CD4-positive, alpha-beta memory T cell (primary cell): ENCODE measurements at regions not wholly inside any gene's neighbourhood (a gene's known extent, or its start where the extent isn't known, plus 50 kb on each side); places are given as distances from the start of the nearest gene placed in this dataset.

Experiments
- CTCF ChIA-PET: fragments of 350-600 bp; sonication (Branson Sonifier 250); formaldehyde crosslinking; loops from one replicate; lab custom pipeline; 2021; ENCODE audit warnings: inconsistent platforms; ENCODE audit not compliant: partially characterized antibody; lab: Charles Lee
- POLR2A ChIA-PET: fragments of 350-600 bp; sonication (Branson Sonifier 250); formaldehyde crosslinking; loops from one replicate; lab custom pipeline; 2021; ENCODE audit not compliant: partially characterized antibody; lab: Charles Lee
- DNase-seq, 5 donors: peaks; one replicate each; pipeline versions ENCODE4 v3.0.0 to v3.0.0-alpha.2; 2020 to 2022; ENCODE audit warnings: mixed read lengths in 1 of 5
- H3K27ac ChIP-seq: one replicate; pipeline ENCODE4 v1.7.0; 2013; ENCODE audit warnings: low read depth, low read length
- H3K27me3 ChIP-seq: 2 replicates; pipeline ENCODE4 v1.7.0; 2013; ENCODE audit warnings: mild to moderate bottlenecking, low read length, moderate library complexity; ENCODE audit not compliant: insufficient read depth
- H3K36me3 ChIP-seq: 2 replicates; pipeline ENCODE4 v1.7.0; 2013; ENCODE audit warnings: mild to moderate bottlenecking, low read length, moderate library complexity; ENCODE audit not compliant: insufficient read depth
- H3K4me1 ChIP-seq: 2 replicates; pipeline ENCODE4 v1.7.0; 2013; ENCODE audit warnings: mild to moderate bottlenecking, low read length, moderate library complexity; ENCODE audit not compliant: insufficient read depth
- H3K4me3 ChIP-seq, 2 donors: one replicate each; pipeline ENCODE4 v1.7.0; 2013; ENCODE audit warnings: low read length in 2 of 2, mild to moderate bottlenecking in 1 of 2
- H3K9me3 ChIP-seq, 2 donors: one replicate each; pipeline ENCODE4 v1.7.0; 2013; ENCODE audit warnings: low read length in 2 of 2, control low read depth in 1 of 2; ENCODE audit not compliant: control insufficient read depth in 1 of 2
- H3K27ac Mint-ChIP-seq, 7 donors: one replicate each; pipeline ENCODE4 v1.8.0; 2020 to 2021; ENCODE audit warnings: mixed read lengths in 7 of 7, mild to moderate bottlenecking in 6 of 7, inconsistent platforms in 3 of 7, moderate library complexity in 3 of 7
- H3K27me3 Mint-ChIP-seq, 2 donors: one replicate each; pipeline ENCODE4 v1.8.0; 2020 to 2021; ENCODE audit warnings: mixed read lengths in 2 of 2
- H3K36me3 Mint-ChIP-seq, 2 donors: one replicate each; pipeline ENCODE4 v1.8.0; 2020 to 2021; ENCODE audit warnings: mixed read lengths in 2 of 2, inconsistent platforms in 1 of 2, mild to moderate bottlenecking in 1 of 2
- H3K4me1 Mint-ChIP-seq, 4 donors: one replicate each; pipeline ENCODE4 v1.8.0; 2020 to 2021; ENCODE audit warnings: mixed read lengths in 4 of 4, mild to moderate bottlenecking in 1 of 4
- H3K4me3 Mint-ChIP-seq, 8 donors: one replicate each; pipeline ENCODE4 v1.8.0; 2020 to 2021; ENCODE audit warnings: mixed read lengths in 8 of 8, mild to moderate bottlenecking in 7 of 8, moderate library complexity in 6 of 8, inconsistent platforms in 3 of 8
- H3K9me3 Mint-ChIP-seq, 8 donors: one replicate each; pipeline ENCODE4 v1.8.0; 2020 to 2021; ENCODE audit warnings: mixed read lengths in 8 of 8, mild to moderate bottlenecking in 5 of 8, inconsistent platforms in 3 of 8, moderate library complexity in 1 of 8
- intact Hi-C: fragments of 100-400 bp; cut with micrococcal nuclease; formaldehyde crosslinking; loops from one replicate; pipeline ENCODE4 v1.15.1; 2023

DNA sequence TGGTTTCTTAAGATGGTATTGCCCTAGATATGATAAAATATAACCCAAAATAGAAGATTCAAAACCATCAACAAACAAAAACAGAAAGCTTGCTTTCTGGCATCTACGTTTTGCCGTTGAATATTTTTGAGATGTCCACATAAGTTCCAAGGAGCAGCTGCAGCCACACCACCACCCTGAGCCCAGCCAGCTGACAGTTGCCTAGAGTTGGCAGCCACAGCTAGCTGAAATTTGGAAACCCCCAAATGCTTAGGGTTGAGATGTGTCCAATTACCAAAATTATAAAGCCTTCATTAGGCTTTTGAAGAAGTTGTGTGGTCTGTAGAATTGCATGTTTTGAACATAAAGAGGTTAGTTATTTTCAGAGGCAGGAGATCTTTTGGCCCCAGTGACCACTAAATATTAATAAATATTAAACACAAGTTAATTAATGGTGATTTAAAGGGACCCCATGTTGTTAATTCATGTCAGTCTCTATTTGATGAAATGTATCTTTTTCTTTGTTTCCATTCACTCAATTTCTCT lies 118.1 kb upstream of the DTNA start:
- POLR2A ChIA-PET = no interaction called here
- Histone ChIP-seq H3K4me3 (no peak overlapping the region), H3K9me3 (no peaks in the 10 kb centered on the region), H3K27ac (no peak overlapping the region), H3K27me3 (no peaks in the 10 kb centered on the region), H3K36me3 (no peaks in the 10 kb centered on the region), H3K4me1 (no peaks in the 10 kb centered on the region)
- H3K4me3 Mint-ChIP-seq = no peak overlapping the region
- H3K4me1 Mint-ChIP-seq = peaks cover 0 to 2% (median 0%) of the 10 kb centered on the region in 4 donors
- H3K27ac Mint-ChIP-seq = no peak overlapping the region
- DNase-seq = no peak
- H3K36me3 Mint-ChIP-seq = no peaks in the 10 kb centered on the region
- intact Hi-C loops = no loop called here
- no peaks in the 10 kb centered on the region for H3K27me3 Mint-ChIP-seq
- CTCF ChIA-PET = no interaction called here
- peaks cover 0 to 2% (median 0%) of the 10 kb centered on the region in 8 donors for H3K9me3 Mint-ChIP-seq

DNA sequence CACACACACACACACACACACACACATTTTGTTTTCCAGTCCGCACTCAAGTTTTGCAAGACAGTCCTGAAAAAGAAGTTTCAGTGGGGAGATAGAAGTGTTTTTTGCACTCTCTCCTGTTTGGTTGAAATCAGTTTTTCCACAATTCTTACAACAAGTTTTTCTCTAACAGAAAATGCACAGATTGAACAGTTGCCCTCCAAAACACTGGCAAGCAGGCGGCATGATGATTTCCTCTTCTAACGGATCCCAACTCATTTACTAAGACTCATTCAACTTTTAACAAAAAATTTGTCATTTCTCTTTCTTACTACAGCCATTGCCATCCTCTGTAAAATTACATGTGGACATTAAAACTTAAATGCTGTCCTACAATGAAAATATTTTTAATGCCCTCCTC lies 117.6 kb upstream of the DTNA start:
- H3K4me3 ChIP-seq = no peak overlapping the region
- H3K36me3 ChIP-seq = no peaks in the 10 kb centered on the region
- Mint-ChIP-seq H3K9me3 (peaks cover 0 to 7% (median 0%) of the 10 kb centered on the region in 8 donors), H3K27me3 (no peaks in the 10 kb centered on the region), H3K27ac (no peak overlapping the region), H3K4me1 (peaks cover 0 to 2% (median 0%) of the 10 kb centered on the region in 4 donors), H3K36me3 (no peaks in the 10 kb centered on the region), H3K4me3 (no peak overlapping the region)
- intact Hi-C loops = no loop called here
- CTCF ChIA-PET = no interaction called here
- H3K27ac ChIP-seq = no peak overlapping the region
- POLR2A ChIA-PET = no interaction called here
- no peaks in the 10 kb centered on the region for H3K9me3 ChIP-seq
- H3K27me3 ChIP-seq = no peaks in the 10 kb centered on the region
- no peaks in the 10 kb centered on the region for H3K4me1 ChIP-seq
- no peak for DNase-seq

DNA sequence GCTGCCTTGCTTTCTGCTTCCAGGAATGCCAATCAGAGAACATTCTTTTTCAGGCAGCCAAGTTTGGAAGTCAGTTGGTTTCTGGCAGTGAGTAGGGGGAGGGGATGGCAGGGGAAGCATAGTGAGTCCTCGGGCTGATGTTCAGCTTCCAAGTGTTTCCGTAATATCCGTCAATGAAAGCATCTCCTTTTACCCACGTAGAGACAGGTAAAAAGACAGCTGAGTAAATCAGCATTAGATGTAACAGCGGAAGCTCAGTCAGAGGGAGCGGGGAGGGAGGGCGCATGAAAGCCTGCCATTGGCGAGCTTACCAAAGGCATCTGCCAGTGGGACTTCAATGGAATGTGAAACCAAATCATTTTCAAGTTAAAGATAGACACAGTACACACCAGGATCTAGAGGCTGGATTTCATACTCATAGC lies 117.1 kb upstream of the DTNA start:
- no peak overlapping the region for H3K27ac ChIP-seq
- Mint-ChIP-seq H3K4me1 (peaks cover 0 to 2% (median 0%) of the 10 kb centered on the region in 4 donors), H3K9me3 (peaks cover 0 to 7% (median 0%) of the 10 kb centered on the region in 8 donors), H3K4me3 (no peak overlapping the region), H3K27me3 (no peaks in the 10 kb centered on the region), H3K36me3 (no peaks in the 10 kb centered on the region), H3K27ac (no peak overlapping the region)
- ChIA-PET POLR2A (no interaction called here), CTCF (no interaction called here)
- no peak overlapping the region for H3K4me3 ChIP-seq
- H3K4me1 ChIP-seq = no peaks in the 10 kb centered on the region
- no peak for DNase-seq
- H3K9me3 ChIP-seq = no peaks in the 10 kb centered on the region
- H3K27me3 ChIP-seq = no peaks in the 10 kb centered on the region
- no peaks in the 10 kb centered on the region for H3K36me3 ChIP-seq
- intact Hi-C loops = no loop called here

DNA sequence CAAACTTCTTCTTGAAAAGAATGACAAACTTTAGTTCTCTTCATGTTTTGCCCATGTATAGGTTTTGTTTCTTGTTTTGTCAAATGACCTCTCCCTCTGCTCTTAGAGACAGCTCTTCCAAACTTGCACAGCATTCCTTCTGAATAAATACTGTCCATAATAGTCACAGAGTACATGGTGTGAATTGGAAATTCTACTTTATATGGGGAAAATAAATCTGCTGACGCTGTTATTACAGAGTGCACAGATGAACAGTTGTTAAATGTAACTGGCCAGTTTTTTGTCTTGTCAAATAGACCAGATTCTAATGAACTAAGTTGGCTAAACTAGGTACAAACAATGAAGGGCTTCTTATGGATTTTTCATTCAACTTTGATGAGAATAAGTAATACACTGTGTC lies 115.8 kb upstream of the DTNA start:
- intact Hi-C loops = no loop called here
- peaks cover 0 to 7% (median 0%) of the 10 kb centered on the region in 8 donors for H3K9me3 Mint-ChIP-seq
- H3K4me3 ChIP-seq = no peak overlapping the region
- no peaks in the 10 kb centered on the region for H3K27me3 ChIP-seq
- ChIA-PET POLR2A (no interaction called here), CTCF (no interaction called here)
- no peaks in the 10 kb centered on the region for H3K36me3 ChIP-seq
- no peaks in the 10 kb centered on the region for H3K36me3 Mint-ChIP-seq
- H3K9me3 ChIP-seq = no peaks in the 10 kb centered on the region
- H3K27ac ChIP-seq = no peak overlapping the region
- no peaks in the 10 kb centered on the region for H3K4me1 ChIP-seq
- no peak overlapping the region for H3K27ac Mint-ChIP-seq
- DNase-seq = no peak
- H3K27me3 Mint-ChIP-seq = no peaks in the 10 kb centered on the region
- peaks cover 0 to 2% (median 0%) of the 10 kb centered on the region in 4 donors for H3K4me1 Mint-ChIP-seq
- no peak overlapping the region for H3K4me3 Mint-ChIP-seq

DNA sequence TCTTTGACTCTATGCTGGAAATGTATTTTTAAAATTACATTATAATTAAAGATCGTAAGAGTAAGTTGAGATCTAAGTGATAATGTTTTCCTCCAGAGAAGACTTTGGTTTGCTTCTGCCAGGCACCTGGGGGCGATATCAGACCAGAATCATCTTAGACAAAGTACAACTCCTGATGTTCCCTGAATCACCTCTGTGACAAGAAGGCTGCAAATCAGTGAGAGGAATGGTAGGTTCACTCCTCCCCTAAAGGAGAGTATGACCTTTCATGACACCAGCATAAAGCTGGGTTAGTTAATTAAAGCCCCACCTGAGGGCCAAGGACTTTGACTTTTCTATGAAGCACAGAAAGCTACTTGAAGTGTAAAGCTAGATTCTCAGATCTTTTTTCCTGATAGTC lies 114.4 kb upstream of the DTNA start:
- ChIA-PET POLR2A (no interaction called here), CTCF (no interaction called here)
- H3K4me3 Mint-ChIP-seq = no peak overlapping the region
- no peaks in the 10 kb centered on the region for H3K36me3 Mint-ChIP-seq
- Histone ChIP-seq H3K9me3 (no peaks in the 10 kb centered on the region), H3K36me3 (no peaks in the 10 kb centered on the region), H3K4me3 (no peak overlapping the region), H3K27ac (no peak overlapping the region), H3K27me3 (no peaks in the 10 kb centered on the region), H3K4me1 (no peaks in the 10 kb centered on the region)
- H3K9me3 Mint-ChIP-seq = peaks cover 0 to 7% (median 0%) of the 10 kb centered on the region in 8 donors
- no peak for DNase-seq
- H3K4me1 Mint-ChIP-seq = peaks cover 0 to 2% (median 0%) of the 10 kb centered on the region in 4 donors
- H3K27me3 Mint-ChIP-seq = no peaks in the 10 kb centered on the region
- no peak overlapping the region for H3K27ac Mint-ChIP-seq
- intact Hi-C loops = no loop called here

DNA sequence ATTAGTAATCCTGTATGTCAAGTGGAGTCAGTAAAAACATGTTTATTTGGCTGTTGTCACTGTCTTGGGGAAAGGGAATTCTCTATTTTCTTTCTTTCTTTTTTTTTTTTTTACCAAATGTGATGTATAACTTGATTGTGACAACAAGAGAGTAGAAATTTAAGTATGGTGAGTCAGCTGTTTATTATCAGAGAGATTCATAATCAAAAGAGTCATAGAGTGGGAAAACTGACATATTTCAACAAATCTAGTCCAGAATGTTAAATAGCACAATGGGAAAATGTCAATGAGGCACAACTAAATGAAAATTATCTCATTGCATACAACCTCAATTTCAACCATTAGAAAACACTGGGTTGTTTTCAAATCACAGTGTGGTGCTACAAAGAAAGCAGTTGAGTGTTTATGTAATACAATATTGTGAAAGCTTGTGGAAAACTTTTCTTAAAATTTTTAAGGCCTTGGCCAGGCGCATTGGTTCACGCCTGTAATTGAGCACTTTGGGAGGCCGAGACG lies 111.9 kb upstream of the DTNA start:
- no peaks in the 10 kb centered on the region for H3K4me1 Mint-ChIP-seq
- no peaks in the 10 kb centered on the region for H3K4me1 ChIP-seq
- H3K27me3 Mint-ChIP-seq = no peaks in the 10 kb centered on the region
- intact Hi-C loops = no loop called here
- H3K4me3 ChIP-seq = no peak overlapping the region
- no peak overlapping the region for H3K27ac ChIP-seq
- no peak overlapping the region for H3K4me3 Mint-ChIP-seq
- no peak for DNase-seq
- peaks cover 0 to 7% (median 0%) of the 10 kb centered on the region in 8 donors for H3K9me3 Mint-ChIP-seq
- no peaks in the 10 kb centered on the region for H3K36me3 Mint-ChIP-seq
- H3K36me3 ChIP-seq = no peaks in the 10 kb centered on the region
- CTCF ChIA-PET = no interaction called here
- no peaks in the 10 kb centered on the region for H3K9me3 ChIP-seq
- POLR2A ChIA-PET = no interaction called here
- H3K27me3 ChIP-seq = no peaks in the 10 kb centered on the region
- H3K27ac Mint-ChIP-seq = no peak overlapping the region

DNA sequence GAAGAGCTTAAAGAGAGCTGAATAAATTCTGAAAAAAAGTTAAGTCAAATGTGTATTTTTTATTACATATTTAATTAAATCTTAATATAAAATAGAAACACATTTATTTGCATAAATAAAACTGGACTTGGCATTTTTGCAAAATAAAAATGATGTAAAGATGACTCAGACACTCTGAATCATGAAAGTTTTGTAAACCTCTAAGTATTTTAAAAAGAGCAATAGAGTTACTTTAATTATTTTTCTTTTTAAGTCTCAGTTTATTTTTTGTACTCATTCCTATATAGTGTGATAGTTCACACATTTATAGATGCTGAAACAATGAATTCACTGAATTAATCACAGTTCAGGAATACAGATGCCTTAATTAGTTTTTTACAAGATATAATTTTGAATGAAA lies 109.9 kb upstream of the DTNA start:
- Mint-ChIP-seq H3K4me1 (no peaks in the 10 kb centered on the region), H3K4me3 (no peak overlapping the region), H3K27me3 (no peaks in the 10 kb centered on the region), H3K9me3 (peaks cover 0 to 7% (median 0%) of the 10 kb centered on the region in 8 donors), H3K36me3 (no peaks in the 10 kb centered on the region), H3K27ac (no peak overlapping the region)
- H3K4me1 ChIP-seq = no peaks in the 10 kb centered on the region
- intact Hi-C loops = no loop called here
- no peak for DNase-seq
- POLR2A ChIA-PET = no interaction called here
- no peaks in the 10 kb centered on the region for H3K9me3 ChIP-seq
- H3K27me3 ChIP-seq = no peaks in the 10 kb centered on the region
- H3K4me3 ChIP-seq = no peak overlapping the region
- CTCF ChIA-PET = no interaction called here
- no peaks in the 10 kb centered on the region for H3K36me3 ChIP-seq
- H3K27ac ChIP-seq = no peak overlapping the region
